OCI-LY7 (cell line): ENCODE measurements at regions not wholly inside any gene's neighbourhood (a gene's known extent, or its start where the extent isn't known, plus 50 kb on each side); places are given as distances from the start of the nearest gene placed in this dataset.

Experiments
- EZH2phosphoT487 ChIP-seq: fragments of 200-600 bp; sonication (generic); IDR thresholded peaks from 2 replicates; pipeline ENCODE4 v1.6.1; 2018; ENCODE audit warnings: low read depth, borderline replicate concordance, mild to moderate bottlenecking, mixed run types, antibody characterized with exemption, low read length, moderate library complexity, mixed read lengths
- TF ChIP-seq, protein P1 (sequence below): fragments of 200-600 bp; sonication (generic); conservative IDR thresholded peaks from 2 replicates; pipeline ENCODE4 v1.5.1; 2014; ENCODE audit warnings: mild to moderate bottlenecking, antibody characterized with exemption, low read length, moderate library complexity, mixed read lengths

GRCh38 chr1:14468751-14469150 lies 129.7 kb upstream of the KAZN start:
- TF ChIP-seq, protein P1, sequence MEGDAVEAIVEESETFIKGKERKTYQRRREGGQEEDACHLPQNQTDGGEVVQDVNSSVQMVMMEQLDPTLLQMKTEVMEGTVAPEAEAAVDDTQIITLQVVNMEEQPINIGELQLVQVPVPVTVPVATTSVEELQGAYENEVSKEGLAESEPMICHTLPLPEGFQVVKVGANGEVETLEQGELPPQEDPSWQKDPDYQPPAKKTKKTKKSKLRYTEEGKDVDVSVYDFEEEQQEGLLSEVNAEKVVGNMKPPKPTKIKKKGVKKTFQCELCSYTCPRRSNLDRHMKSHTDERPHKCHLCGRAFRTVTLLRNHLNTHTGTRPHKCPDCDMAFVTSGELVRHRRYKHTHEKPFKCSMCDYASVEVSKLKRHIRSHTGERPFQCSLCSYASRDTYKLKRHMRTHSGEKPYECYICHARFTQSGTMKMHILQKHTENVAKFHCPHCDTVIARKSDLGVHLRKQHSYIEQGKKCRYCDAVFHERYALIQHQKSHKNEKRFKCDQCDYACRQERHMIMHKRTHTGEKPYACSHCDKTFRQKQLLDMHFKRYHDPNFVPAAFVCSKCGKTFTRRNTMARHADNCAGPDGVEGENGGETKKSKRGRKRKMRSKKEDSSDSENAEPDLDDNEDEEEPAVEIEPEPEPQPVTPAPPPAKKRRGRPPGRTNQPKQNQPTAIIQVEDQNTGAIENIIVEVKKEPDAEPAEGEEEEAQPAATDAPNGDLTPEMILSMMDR: no peak
- no peak for TF ChIP-seq EZH2phosphoT487
